ENCODE measurements at regions not wholly inside any gene's neighbourhood (a gene's known extent, or its start where the extent isn't known, plus 50 kb on each side); places are given as distances from the start of the nearest gene placed in this dataset.

DNA sequence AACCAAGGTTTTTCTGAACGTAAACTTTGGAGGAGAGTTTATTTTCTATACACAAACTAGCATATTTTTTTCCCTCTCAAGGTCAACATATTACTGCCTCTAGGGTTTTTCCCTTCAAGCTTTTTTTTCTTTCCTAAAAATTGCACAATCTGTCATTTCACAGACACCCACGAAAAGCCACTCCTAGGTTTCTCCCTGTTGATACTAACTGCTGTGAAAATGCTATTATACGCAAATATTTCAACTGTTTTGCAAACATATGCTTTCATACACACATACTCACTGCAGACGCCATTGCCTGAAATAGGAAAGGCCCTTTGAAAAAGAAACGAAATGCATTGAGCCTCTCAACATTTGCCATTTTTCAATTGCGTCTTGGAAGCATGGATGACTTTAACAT is 333.0 kb downstream of the CD83 start:
- TF ChIP-seq, protein P1, sequence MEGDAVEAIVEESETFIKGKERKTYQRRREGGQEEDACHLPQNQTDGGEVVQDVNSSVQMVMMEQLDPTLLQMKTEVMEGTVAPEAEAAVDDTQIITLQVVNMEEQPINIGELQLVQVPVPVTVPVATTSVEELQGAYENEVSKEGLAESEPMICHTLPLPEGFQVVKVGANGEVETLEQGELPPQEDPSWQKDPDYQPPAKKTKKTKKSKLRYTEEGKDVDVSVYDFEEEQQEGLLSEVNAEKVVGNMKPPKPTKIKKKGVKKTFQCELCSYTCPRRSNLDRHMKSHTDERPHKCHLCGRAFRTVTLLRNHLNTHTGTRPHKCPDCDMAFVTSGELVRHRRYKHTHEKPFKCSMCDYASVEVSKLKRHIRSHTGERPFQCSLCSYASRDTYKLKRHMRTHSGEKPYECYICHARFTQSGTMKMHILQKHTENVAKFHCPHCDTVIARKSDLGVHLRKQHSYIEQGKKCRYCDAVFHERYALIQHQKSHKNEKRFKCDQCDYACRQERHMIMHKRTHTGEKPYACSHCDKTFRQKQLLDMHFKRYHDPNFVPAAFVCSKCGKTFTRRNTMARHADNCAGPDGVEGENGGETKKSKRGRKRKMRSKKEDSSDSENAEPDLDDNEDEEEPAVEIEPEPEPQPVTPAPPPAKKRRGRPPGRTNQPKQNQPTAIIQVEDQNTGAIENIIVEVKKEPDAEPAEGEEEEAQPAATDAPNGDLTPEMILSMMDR (conservative IDR thresholded peaks at IDR 0.05), result no peak
- Mint-ChIP-seq H3K4me3 (no peak overlapping the region), H3K4me1 (peaks cover 18% of the 10 kb centered on the region), H3K27me3 (ENCODE audit: low read depth) (peaks cover 47% of the 10 kb centered on the region), H3K9me3 (no peaks in the 10 kb centered on the region), H3K27ac (ENCODE audit: unreplicated experiment) (no peak overlapping the region), H3K36me3 (ENCODE audit: low read depth) (no peaks in the 10 kb centered on the region)
- DNase-seq (ENCODE audit: low read depth, low spot score), result no peak

DNA sequence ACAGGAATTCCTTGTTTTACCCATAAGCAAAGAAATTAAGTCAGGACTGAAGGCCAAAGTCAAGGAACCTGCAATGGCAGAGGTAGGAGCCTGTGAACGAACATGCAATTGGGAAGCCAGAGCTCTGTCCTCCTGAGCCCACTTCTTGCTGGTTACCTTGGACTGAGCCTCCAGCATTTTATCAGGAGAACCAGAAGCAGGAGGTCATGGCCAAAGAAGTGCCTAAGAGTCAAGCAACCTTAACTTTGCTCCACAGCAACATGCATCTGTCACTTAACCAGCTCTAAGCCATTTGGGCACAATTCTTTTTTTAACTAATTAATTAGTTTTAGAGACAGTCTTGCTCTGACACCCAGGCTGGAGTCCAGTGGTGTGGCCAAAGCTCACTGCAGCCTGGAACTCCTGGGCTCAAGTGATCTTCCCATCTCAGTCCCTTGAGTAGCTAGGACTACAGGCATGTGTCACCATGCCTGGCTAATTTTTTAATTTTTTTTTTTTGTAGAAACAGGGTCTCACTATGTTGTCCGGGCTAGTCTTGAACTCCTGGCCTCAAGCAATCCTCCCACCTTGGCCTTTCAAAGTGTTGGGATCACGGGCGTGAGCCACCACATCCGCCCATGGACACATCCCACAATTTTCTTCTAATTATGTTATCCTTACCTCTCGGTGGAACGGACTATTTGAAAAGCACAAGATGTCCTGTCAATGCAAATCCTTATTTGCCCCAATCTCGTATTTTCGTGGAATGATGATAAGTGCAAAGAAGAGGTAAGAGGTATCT is 334.2 kb downstream of the CD83 start:
- H3K27ac Mint-ChIP-seq (ENCODE audit: unreplicated experiment), result no peak overlapping the region
- DNase-seq (ENCODE audit: low read depth, low spot score), result no peak
- H3K27me3 Mint-ChIP-seq (ENCODE audit: low read depth), result peaks cover 41% of the 10 kb centered on the region
- peaks cover 23% of the 10 kb centered on the region for H3K4me1 Mint-ChIP-seq
- no peaks in the 10 kb centered on the region for H3K36me3 Mint-ChIP-seq (ENCODE audit: low read depth)
- TF ChIP-seq, protein P1 (conservative IDR thresholded peaks at IDR 0.05), result no peak
- no peak overlapping the region for H3K4me3 Mint-ChIP-seq
- no peaks in the 10 kb centered on the region for H3K9me3 Mint-ChIP-seq

DNA sequence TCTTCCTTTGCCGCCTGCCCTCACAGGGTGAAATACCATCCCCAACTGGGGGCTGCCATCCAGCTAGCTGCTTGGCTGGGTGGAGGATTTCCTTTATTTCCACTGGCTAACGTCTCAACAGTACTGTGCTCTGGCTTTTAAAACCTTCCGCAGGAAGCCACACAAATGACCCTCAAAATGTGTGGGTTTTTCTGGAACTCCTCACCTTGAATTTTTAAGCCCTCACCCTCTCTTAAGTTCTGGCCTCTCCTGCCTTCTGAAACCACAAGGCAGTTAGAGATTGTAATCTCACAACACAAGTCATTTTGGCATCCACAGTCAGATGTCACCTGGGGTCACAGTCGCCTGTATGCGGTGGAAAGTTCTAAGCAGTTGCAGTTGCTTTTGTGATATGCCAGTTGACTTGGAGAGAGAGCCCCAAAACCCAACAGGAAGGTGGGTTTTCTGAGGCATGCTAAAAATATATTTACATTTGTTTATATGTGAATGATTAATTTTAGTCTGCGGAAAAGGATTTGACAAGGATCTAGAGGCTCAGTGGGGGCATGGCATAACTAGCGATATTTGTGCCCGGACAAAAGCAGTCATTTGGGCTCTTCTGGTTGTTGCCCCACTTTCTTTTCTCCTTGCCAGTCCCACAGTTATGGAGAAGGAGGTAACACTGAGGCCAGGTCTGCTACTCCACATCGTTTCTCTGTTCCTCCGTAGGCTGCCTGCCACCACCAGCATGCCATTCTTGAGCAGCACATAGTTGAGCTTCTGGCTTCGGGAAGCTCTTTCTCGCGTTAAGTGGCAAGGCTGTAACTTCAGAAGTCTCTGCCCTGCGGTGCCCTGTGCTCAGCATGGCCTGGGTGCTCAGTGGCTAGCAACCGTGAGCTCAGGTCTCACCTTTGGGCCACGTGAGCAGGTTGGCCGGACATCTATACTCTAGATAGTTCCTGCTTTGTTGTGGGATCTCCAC is 335.3 kb downstream of the CD83 start:
- no peak for DNase-seq (ENCODE audit: low read depth, low spot score)
- Mint-ChIP-seq H3K4me1 (peaks cover 23% of the 10 kb centered on the region), H3K9me3 (no peaks in the 10 kb centered on the region), H3K27me3 (ENCODE audit: low read depth) (peaks cover 37% of the 10 kb centered on the region), H3K36me3 (ENCODE audit: low read depth) (no peaks in the 10 kb centered on the region), H3K4me3 (no peak overlapping the region), H3K27ac (ENCODE audit: unreplicated experiment) (no peak overlapping the region)
- TF ChIP-seq, protein P1 (conservative IDR thresholded peaks at IDR 0.05), result no peak

DNA sequence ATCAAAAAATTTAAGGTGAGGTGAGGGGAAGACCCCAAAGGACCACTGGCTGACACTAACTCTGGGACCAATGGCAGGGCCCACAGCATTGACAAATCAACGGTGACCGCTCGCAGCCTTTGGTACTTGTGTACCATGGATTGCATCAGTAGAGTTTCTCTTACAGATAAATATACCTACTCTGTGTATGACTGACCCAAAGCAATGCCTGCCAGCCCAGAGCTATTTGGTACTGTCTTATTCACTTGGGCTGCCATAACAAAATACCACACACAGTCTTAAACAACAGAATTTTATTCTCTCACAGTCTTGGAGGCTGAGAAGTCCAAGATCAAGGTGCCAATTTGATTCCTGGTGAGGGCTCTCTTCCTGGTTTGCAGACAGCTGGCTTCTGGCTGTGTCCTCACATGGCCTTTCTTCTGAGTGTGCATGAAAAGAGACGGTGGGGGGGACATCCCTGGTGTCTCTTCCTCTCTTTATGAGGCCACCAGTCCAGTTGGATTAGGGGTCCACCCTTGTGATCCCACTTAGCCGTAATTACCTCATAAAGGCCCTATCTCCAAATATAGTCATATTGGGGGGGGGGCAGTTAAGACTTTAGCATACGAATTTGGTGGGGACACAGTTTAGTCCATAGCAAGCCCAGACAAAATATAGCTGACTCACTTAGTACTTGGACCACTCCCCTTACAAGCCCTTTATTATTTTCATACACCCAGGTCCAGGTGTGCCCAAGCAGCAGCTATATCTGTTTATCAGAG is 336.3 kb downstream of the CD83 start:
- Mint-ChIP-seq H3K36me3 (ENCODE audit: low read depth) (no peaks in the 10 kb centered on the region), H3K27me3 (ENCODE audit: low read depth) (peaks cover 29% of the 10 kb centered on the region), H3K27ac (ENCODE audit: unreplicated experiment) (no peak overlapping the region), H3K9me3 (no peaks in the 10 kb centered on the region), H3K4me1 (peaks cover 23% of the 10 kb centered on the region), H3K4me3 (no peak overlapping the region)
- no peak for DNase-seq (ENCODE audit: low read depth, low spot score)
- TF ChIP-seq, protein P1 (conservative IDR thresholded peaks at IDR 0.05), result no peak

DNA sequence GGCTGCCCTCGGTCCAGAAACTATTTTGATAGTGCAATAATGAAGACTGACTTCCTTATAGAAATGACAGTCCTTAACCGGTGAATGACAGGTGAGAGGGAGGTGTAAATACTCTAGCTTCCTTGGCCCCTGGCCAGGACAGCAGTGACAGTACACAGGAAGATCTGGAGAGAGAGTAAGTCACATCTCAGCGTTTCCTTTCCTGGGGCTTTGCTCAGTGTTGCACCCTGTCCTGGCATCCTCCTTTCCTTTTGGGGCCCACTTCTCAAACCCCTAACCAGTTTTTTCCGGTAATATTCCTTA is 336.9 kb downstream of the CD83 start:
- Mint-ChIP-seq H3K27me3 (ENCODE audit: low read depth) (peaks cover 29% of the 10 kb centered on the region), H3K4me3 (no peak overlapping the region), H3K9me3 (no peaks in the 10 kb centered on the region), H3K4me1 (peaks cover 19% of the 10 kb centered on the region), H3K36me3 (ENCODE audit: low read depth) (no peaks in the 10 kb centered on the region), H3K27ac (ENCODE audit: unreplicated experiment) (no peak overlapping the region)
- TF ChIP-seq, protein P1 (conservative IDR thresholded peaks at IDR 0.05), result no peak
- DNase-seq (ENCODE audit: low read depth, low spot score), result no peak
